Astrocyte (in vitro differentiated cells and primary cell): ENCODE measurements at regions not wholly inside any gene's neighbourhood (a gene's known extent, or its start where the extent isn't known, plus 50 kb on each side); places are given as distances from the start of the nearest gene placed in this dataset.
"Not testable (repeated sequence)": the region's sequence is repeated elsewhere in the genome, so short reads cannot be mapped to it uniquely, and the experiment has no call there.

Experiments
- DNase-seq: peaks from one replicate; pipeline ENCODE4 v3.0.0-alpha.2; 2010; ENCODE audit warnings: low read depth
- FAIRE-seq: peaks from 2 replicates; lab custom pipeline; 2011; peaks lifted over from hg19 to GRCh38; lab: Jason Lieb, UNC
- H2AFZ ChIP-seq: 2 replicates; pipeline ENCODE4 v1.6.0; 2012; ENCODE audit warnings: low read depth, low read length, inconsistent platforms
- H3K27ac ChIP-seq: 2 replicates; pipeline ENCODE4 v1.5.1; 2011; ENCODE audit warnings: low read depth, low read length, inconsistent platforms
- H3K27me3 ChIP-seq: 2 replicates; pipeline ENCODE4 v1.6.0; 2011; ENCODE audit warnings: low read length, inconsistent platforms; ENCODE audit not compliant: insufficient read depth
- H3K36me3 ChIP-seq: 2 replicates; pipeline ENCODE4 v1.5.1; 2011; ENCODE audit warnings: low read length, inconsistent platforms; ENCODE audit not compliant: insufficient read depth
- H3K4me1 ChIP-seq: 2 replicates; pipeline ENCODE4 v1.5.1; 2011; ENCODE audit warnings: low read length, inconsistent platforms; ENCODE audit not compliant: insufficient read depth
- H3K4me2 ChIP-seq: 2 replicates; pipeline ENCODE4 v1.6.0; 2012; ENCODE audit warnings: low read length, inconsistent platforms
- H3K4me3 ChIP-seq: 2 replicates; pipeline ENCODE4 v1.5.1; 2011; ENCODE audit warnings: low read depth, mild to moderate bottlenecking, low read length, inconsistent platforms; ENCODE audit not compliant: insufficient read depth
- H3K79me2 ChIP-seq: 2 replicates; pipeline ENCODE4 v1.6.0; 2012; ENCODE audit warnings: mild to moderate bottlenecking, low read length, inconsistent platforms; ENCODE audit not compliant: insufficient read depth
- H3K9ac ChIP-seq: 2 replicates; pipeline ENCODE4 v1.6.0; 2012; ENCODE audit warnings: mild to moderate bottlenecking, low read length, inconsistent platforms
- H3K9me3 ChIP-seq: 2 replicates; pipeline ENCODE4 v1.5.1; 2012; ENCODE audit warnings: low read depth, mild to moderate bottlenecking, low read length, inconsistent platforms; ENCODE audit not compliant: insufficient read depth
- H4K20me1 ChIP-seq: 2 replicates; pipeline ENCODE4 v1.6.0; 2012; ENCODE audit warnings: low read length, inconsistent platforms; ENCODE audit not compliant: insufficient read depth
- H3K27ac Mint-ChIP-seq: one replicate; pipeline ENCODE4 v1.8.0; 2021; ENCODE audit warnings: mild to moderate bottlenecking, mixed read lengths; ENCODE audit not compliant: unreplicated experiment
- H3K27me3 Mint-ChIP-seq: one replicate; pipeline ENCODE4 v1.8.0; 2021; ENCODE audit warnings: low read depth, mixed read lengths; ENCODE audit not compliant: unreplicated experiment
- H3K36me3 Mint-ChIP-seq: one replicate; pipeline ENCODE4 v1.8.0; 2021; ENCODE audit warnings: low read depth, mixed read lengths; ENCODE audit not compliant: unreplicated experiment
- H3K4me1 Mint-ChIP-seq: one replicate; pipeline ENCODE4 v1.8.0; 2021; ENCODE audit warnings: low read depth, mixed read lengths; ENCODE audit not compliant: unreplicated experiment
- H3K4me3 Mint-ChIP-seq: one replicate; pipeline ENCODE4 v1.8.0; 2021; ENCODE audit warnings: mild to moderate bottlenecking, moderate library complexity, mixed read lengths; ENCODE audit not compliant: unreplicated experiment
- H3K9me3 Mint-ChIP-seq: one replicate; pipeline ENCODE4 v1.8.0; 2021; ENCODE audit warnings: mild to moderate bottlenecking, mixed read lengths; ENCODE audit not compliant: unreplicated experiment
- EZH2 ChIP-seq: IDR thresholded peaks from 2 replicates; pipeline ENCODE4 v1.6.1; 2012; ENCODE audit warnings: mild to moderate bottlenecking, low read length, inconsistent platforms; ENCODE audit not compliant: insufficient read depth
- TF ChIP-seq, protein P1 (sequence below): IDR thresholded peaks from 2 replicates; pipeline ENCODE4 v1.5.1; 2011; ENCODE audit warnings: low read depth, mild to moderate bottlenecking, inconsistent platforms, low read length, moderate library complexity; ENCODE audit not compliant: insufficient read depth

DNA sequence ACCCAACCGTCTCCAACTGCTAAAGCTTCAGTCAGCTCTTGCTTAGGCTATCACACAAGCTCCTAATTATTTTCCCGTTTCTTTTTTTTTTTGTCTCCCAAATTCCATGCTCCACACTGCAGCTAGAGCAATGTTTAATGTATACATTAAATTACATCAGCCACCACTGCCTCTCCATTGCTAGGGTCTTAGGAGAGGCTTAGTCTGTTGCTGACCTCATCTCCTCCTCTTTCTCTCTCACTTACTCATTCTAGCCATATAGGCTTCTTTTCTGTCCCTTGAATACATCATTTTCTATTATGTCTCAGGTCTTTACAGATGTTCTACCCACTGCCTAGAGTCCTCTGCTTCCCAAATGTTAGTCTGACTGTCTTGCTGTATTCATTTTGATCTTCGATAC is 138.1 kb upstream of the ST6GALNAC5 start:
- Mint-ChIP-seq H3K4me1 (no peaks in the 10 kb centered on the region), H3K9me3 (no peaks in the 10 kb centered on the region), H3K4me3 (no peak overlapping the region), H3K27me3 (no peaks in the 10 kb centered on the region), H3K36me3 (no peaks in the 10 kb centered on the region), H3K27ac (no peak overlapping the region)
- Histone ChIP-seq H3K27ac (no peak overlapping the region), H3K9ac (no peak overlapping the region), H3K27me3 (no peaks in the 10 kb centered on the region), H3K36me3 (no peaks in the 10 kb centered on the region), H3K79me2 (no peaks in the 10 kb centered on the region), H4K20me1 (no peaks in the 10 kb centered on the region), H3K9me3 (peaks cover 3% of the 10 kb centered on the region), H3K4me3 (no peak overlapping the region), H3K4me1 (no peaks in the 10 kb centered on the region), H3K4me2 (no peak overlapping the region), H2AFZ (no peak overlapping the region)
- FAIRE-seq (no peak), DNase-seq (no peak)
- TF ChIP-seq EZH2 = no peak
- TF ChIP-seq, protein P1, sequence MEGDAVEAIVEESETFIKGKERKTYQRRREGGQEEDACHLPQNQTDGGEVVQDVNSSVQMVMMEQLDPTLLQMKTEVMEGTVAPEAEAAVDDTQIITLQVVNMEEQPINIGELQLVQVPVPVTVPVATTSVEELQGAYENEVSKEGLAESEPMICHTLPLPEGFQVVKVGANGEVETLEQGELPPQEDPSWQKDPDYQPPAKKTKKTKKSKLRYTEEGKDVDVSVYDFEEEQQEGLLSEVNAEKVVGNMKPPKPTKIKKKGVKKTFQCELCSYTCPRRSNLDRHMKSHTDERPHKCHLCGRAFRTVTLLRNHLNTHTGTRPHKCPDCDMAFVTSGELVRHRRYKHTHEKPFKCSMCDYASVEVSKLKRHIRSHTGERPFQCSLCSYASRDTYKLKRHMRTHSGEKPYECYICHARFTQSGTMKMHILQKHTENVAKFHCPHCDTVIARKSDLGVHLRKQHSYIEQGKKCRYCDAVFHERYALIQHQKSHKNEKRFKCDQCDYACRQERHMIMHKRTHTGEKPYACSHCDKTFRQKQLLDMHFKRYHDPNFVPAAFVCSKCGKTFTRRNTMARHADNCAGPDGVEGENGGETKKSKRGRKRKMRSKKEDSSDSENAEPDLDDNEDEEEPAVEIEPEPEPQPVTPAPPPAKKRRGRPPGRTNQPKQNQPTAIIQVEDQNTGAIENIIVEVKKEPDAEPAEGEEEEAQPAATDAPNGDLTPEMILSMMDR = no peak

DNA sequence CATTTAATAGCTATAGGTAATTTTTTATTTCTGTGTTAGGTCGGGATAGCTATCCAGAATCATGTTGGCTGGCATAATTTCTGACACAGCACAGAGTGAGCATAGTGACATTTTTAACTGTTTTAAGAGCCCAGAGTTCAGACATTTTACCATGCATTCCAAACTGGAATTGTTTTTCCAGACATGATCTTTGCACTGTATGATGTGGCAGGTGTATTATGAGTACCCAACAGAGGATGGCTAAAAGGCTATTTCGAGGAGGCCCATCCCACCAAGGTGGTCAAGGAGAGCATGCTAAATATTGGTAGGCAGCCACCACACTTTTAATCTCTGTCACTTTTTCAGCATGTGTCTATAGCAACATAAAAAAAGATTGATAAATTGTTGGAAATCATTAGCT is 137.3 kb upstream of the ST6GALNAC5 start:
- TF ChIP-seq EZH2 = no peak
- TF ChIP-seq, protein P1 = no peak
- Mint-ChIP-seq H3K27ac (no peak overlapping the region), H3K4me1 (no peaks in the 10 kb centered on the region), H3K36me3 (no peaks in the 10 kb centered on the region), H3K27me3 (no peaks in the 10 kb centered on the region), H3K4me3 (no peak overlapping the region), H3K9me3 (no peaks in the 10 kb centered on the region)
- Histone ChIP-seq H3K4me3 (no peak overlapping the region), H2AFZ (no peak overlapping the region), H3K9me3 (peaks cover 3% of the 10 kb centered on the region), H3K4me1 (no peaks in the 10 kb centered on the region), H3K27me3 (no peaks in the 10 kb centered on the region), H3K79me2 (no peaks in the 10 kb centered on the region), H3K9ac (no peak overlapping the region), H4K20me1 (no peaks in the 10 kb centered on the region), H3K4me2 (no peak overlapping the region), H3K27ac (no peak overlapping the region), H3K36me3 (no peaks in the 10 kb centered on the region)
- FAIRE-seq (no peak), DNase-seq (no peak)

DNA sequence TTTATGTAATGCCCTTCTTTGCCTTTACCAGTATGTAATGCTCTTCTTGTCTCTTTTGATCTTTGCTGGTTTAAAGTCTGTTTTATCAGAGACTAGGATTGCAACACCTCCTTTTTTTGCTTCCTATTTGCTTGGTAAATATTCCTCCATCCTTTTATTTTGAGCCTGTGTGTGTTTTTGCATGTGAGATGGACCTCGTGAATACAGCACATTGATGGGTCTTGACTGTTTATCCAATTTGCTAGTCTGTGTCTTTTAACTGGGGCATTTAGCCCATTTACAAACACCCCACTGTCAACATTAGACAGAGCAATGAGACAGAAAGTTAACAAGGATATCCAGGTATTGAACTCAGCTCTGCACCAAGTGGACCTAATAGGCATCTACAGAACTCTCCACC is 128.9 kb upstream of the ST6GALNAC5 start:
- not testable (repeated sequence) for H3K9ac ChIP-seq, H3K4me1 ChIP-seq, H3K27me3 Mint-ChIP-seq, H2AFZ ChIP-seq, H3K4me1 Mint-ChIP-seq, H3K27ac Mint-ChIP-seq, H3K9me3 ChIP-seq, FAIRE-seq, H3K79me2 ChIP-seq, H4K20me1 ChIP-seq, H3K36me3 ChIP-seq, H3K27me3 ChIP-seq, H3K4me3 Mint-ChIP-seq, DNase-seq, H3K4me3 ChIP-seq, H3K36me3 Mint-ChIP-seq, H3K4me2 ChIP-seq, H3K27ac ChIP-seq
- H3K9me3 Mint-ChIP-seq = peaks cover 14% of the 10 kb centered on the region

DNA sequence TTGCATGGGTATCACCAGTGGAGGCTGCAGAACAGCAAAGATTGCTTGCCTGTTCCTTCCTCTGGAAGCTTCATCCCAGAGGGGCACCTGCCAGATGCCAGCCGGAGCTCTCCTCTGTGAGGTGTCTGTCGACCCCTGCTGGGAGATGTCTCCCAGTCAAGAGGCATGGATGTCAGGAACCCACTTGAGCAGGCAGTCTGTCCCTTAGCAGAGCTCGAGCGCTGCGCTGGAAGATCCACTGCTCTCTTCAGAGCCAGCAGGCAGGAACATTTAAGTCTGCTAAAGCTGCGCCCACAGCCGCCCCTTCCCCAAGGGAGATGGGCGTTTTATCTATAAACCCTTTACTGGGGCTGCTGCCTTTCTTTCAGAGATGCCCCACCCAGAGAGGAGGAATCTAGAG is 126.3 kb upstream of the ST6GALNAC5 start:
- H3K4me1 Mint-ChIP-seq, H3K27ac ChIP-seq, H4K20me1 ChIP-seq, H3K79me2 ChIP-seq, H2AFZ ChIP-seq, H3K27me3 ChIP-seq, H3K4me1 ChIP-seq, H3K36me3 ChIP-seq, H3K36me3 Mint-ChIP-seq, H3K4me3 Mint-ChIP-seq, DNase-seq, H3K4me3 ChIP-seq, H3K27me3 Mint-ChIP-seq, H3K9me3 ChIP-seq, H3K9ac ChIP-seq, H3K4me2 ChIP-seq, FAIRE-seq, H3K27ac Mint-ChIP-seq: not testable (repeated sequence)
- H3K9me3 Mint-ChIP-seq = peaks cover 16% of the 10 kb centered on the region
